Liver (tissue), 8 donors: ENCODE measurements at regions not wholly inside any gene's neighbourhood (a gene's known extent, or its start where the extent isn't known, plus 50 kb on each side); places are given as distances from the start of the nearest gene placed in this dataset.

ENCODE experiments used
- DNase-seq: peaks from one replicate; pipeline ENCODE4 v3.0.0-alpha.2; 2017; ENCODE audit warnings: low spot score
- H3K27ac ChIP-seq, 2 donors: one replicate each; pipeline ENCODE4 v1.7.0; 2013; ENCODE audit warnings: inconsistent platforms in 2 of 2, low read length in 2 of 2, control low read depth in 1 of 2, low read depth in 1 of 2, mild to moderate bottlenecking in 1 of 2
- H3K27me3 ChIP-seq, 4 donors: one replicate each; pipeline versions ENCODE4 v1.6.1 to v1.7.0; 2013; ENCODE audit warnings: low read length in 3 of 4, inconsistent platforms in 1 of 4, mild to moderate bottlenecking in 1 of 4, moderate library complexity in 1 of 4; ENCODE audit not compliant: control insufficient read depth in 4 of 4, insufficient read depth in 4 of 4
- H3K36me3 ChIP-seq, 4 donors: one replicate each; pipeline versions ENCODE4 v1.6.1 to v1.7.0; 2013; ENCODE audit warnings: low read length in 3 of 4, mild to moderate bottlenecking in 3 of 4, low read depth in 1 of 4, moderate library complexity in 1 of 4; ENCODE audit not compliant: control insufficient read depth in 4 of 4, insufficient read depth in 3 of 4
- H3K4me1 ChIP-seq, 4 donors: one replicate each; pipeline versions ENCODE4 v1.6.1 to v1.7.0; 2013; ENCODE audit warnings: low read length in 3 of 4, mild to moderate bottlenecking in 3 of 4, moderate library complexity in 1 of 4; ENCODE audit not compliant: control insufficient read depth in 4 of 4, insufficient read depth in 4 of 4
- H3K4me3 ChIP-seq, 3 donors: one replicate each; pipeline versions ENCODE4 v1.6.1 to v1.7.0; 2013; ENCODE audit warnings: low read length in 3 of 3, control low read depth in 1 of 3, low read depth in 1 of 3, mild to moderate bottlenecking in 1 of 3
- H3K9ac ChIP-seq, 2 donors: one replicate each; pipeline ENCODE4 v1.7.0; 2013; ENCODE audit warnings: low read length in 2 of 2, mild to moderate bottlenecking in 2 of 2, moderate library complexity in 2 of 2, control low read depth in 1 of 2, low read depth in 1 of 2
- H3K9me3 ChIP-seq, 4 donors: one replicate each; pipeline versions ENCODE4 v1.6.1 to v1.7.0; 2013; ENCODE audit warnings: low read length in 3 of 4; ENCODE audit not compliant: control insufficient read depth in 4 of 4
- EGR1 ChIP-seq, 2 donors: IDR thresholded peaks; 2 replicates each; pipeline ENCODE4 v1.6.1; 2016 to 2018; ENCODE audit warnings: antibody characterized with exemption in 2 of 2, low read depth in 2 of 2
- FOXA1 ChIP-seq: IDR thresholded peaks from 2 replicates; pipeline ENCODE4 v1.6.1; 2016; ENCODE audit warnings: antibody characterized with exemption
- FOXA2 ChIP-seq: IDR thresholded peaks from 2 replicates; pipeline ENCODE4 v1.6.1; 2016; ENCODE audit warnings: antibody characterized with exemption
- GABPA ChIP-seq, 2 donors: IDR thresholded peaks in 1 of 2; conservative IDR thresholded peaks in 1 of 2; 2 replicates each; pipeline ENCODE4 v1.6.1; 2016; ENCODE audit warnings: antibody characterized with exemption in 2 of 2, mild to moderate bottlenecking in 1 of 2, moderate library complexity in 1 of 2
- HNF4A ChIP-seq, 2 donors: conservative IDR thresholded peaks; 2 replicates each; pipeline ENCODE4 v1.6.1; 2016; ENCODE audit warnings: antibody characterized with exemption in 2 of 2, mild to moderate bottlenecking in 2 of 2
- HNF4G ChIP-seq: IDR thresholded peaks from 2 replicates; pipeline ENCODE4 v1.6.1; 2016; ENCODE audit warnings: antibody characterized with exemption
- JUND ChIP-seq, 2 donors: IDR thresholded peaks; 2 replicates each; pipeline ENCODE4 v1.6.1; 2016; ENCODE audit warnings: antibody characterized with exemption in 2 of 2
- NR2F2 ChIP-seq: IDR thresholded peaks from 2 replicates; pipeline ENCODE4 v1.6.1; 2016; ENCODE audit warnings: antibody characterized with exemption
- RAD21 ChIP-seq, 2 donors: IDR thresholded peaks; 2 replicates each; pipeline ENCODE4 v1.6.1; 2016; ENCODE audit warnings: antibody characterized with exemption in 2 of 2, mild to moderate bottlenecking in 2 of 2
- RXRA ChIP-seq, 2 donors: IDR thresholded peaks; 2 replicates each; pipeline ENCODE4 v1.6.1; 2017 to 2018; ENCODE audit warnings: antibody characterized with exemption in 2 of 2, mild to moderate bottlenecking in 1 of 2
- SP1 ChIP-seq: IDR thresholded peaks from 2 replicates; pipeline ENCODE4 v1.6.1; 2018; ENCODE audit warnings: antibody characterized with exemption, mild to moderate bottlenecking
- TAF1 ChIP-seq: conservative IDR thresholded peaks from 2 replicates; pipeline ENCODE4 v1.6.1; 2016; ENCODE audit warnings: antibody characterized with exemption, mild to moderate bottlenecking
- YY1 ChIP-seq: IDR thresholded peaks from 2 replicates; pipeline ENCODE4 v1.6.1; 2016; ENCODE audit warnings: antibody characterized with exemption, mild to moderate bottlenecking
- WGBS: extraction: QIAGEN DNeasy Blood & Tissue Kit; methylation state at CpG from one replicate; pipeline ENCODE4 v1.1.7; 2013; 5-methylcytosine and 5-hydroxymethylcytosine counted together
- TF ChIP-seq, protein P1 (sequence below): fragments of 150-350 bp; IDR thresholded peaks from 2 replicates; pipeline ENCODE4 v1.5.1; 2017; ENCODE audit warnings: improper control_type of control experiment, low read depth, low read length; ENCODE audit not compliant: missing input control
- TF ChIP-seq, protein P2 (sequence below): IDR thresholded peaks from 2 replicates; pipeline ENCODE4 v1.6.1; 2016; ENCODE audit warnings: antibody characterized with exemption
- TF ChIP-seq, protein P3 (sequence below): IDR thresholded peaks from 2 replicates; pipeline ENCODE4 v1.6.1; 2016; ENCODE audit warnings: antibody characterized with exemption
- TF ChIP-seq, protein P4 (sequence below): IDR thresholded peaks from 2 replicates; pipeline ENCODE4 v1.6.1; 2016; ENCODE audit warnings: antibody characterized with exemption
- TF ChIP-seq, protein P5 (sequence below): IDR thresholded peaks from 2 replicates; pipeline ENCODE4 v1.6.1; 2016; ENCODE audit warnings: antibody characterized with exemption, mild to moderate bottlenecking
- donor health status: healthy.
- donor health status: healthy.
- donor health status: healthy.
- donor health status: healthy.
- donor health status: healthy.

DNA sequence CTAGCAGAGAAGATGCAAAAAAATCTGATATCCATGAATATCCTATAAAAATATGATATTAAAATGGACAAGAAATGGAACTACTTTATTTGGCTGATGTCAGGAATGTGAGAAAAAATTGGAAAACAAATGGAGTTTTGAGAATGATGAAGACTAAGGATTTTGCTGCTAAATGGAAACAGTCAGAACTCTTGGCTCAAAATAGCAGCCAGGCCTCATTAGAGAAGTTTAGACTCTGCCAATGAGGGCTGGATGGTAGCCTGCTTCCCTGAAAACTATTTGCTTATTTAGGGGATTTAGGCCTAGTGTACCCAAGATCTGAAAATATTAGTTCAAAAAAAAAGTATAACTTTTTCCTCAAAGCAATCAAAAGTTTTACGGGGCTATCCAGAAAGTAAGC, 458.5 kb downstream of the TFEC start:
- 81% methylated on average over 1 of the region's 1 CpG for WGBS
- no peaks in the 10 kb centered on the region for H3K27me3 ChIP-seq
- no peaks in the 10 kb centered on the region for H3K4me1 ChIP-seq
- TF ChIP-seq NR2F2 (no peak), TAF1 (no peak), RXRA (IDR thresholded peaks at IDR 0.05) (no peak), GABPA (IDR thresholded peaks at IDR 0.05 in 1 of 2, conservative IDR thresholded peaks at IDR 0.05 in 1 of 2) (no peak), FOXA1 (no peak), HNF4G (no peak), SP1 (no peak), JUND (IDR thresholded peaks at IDR 0.05) (no peak), FOXA2 (no peak), EGR1 (IDR thresholded peaks at IDR 0.05; ENCODE audit: low read depth in 2 of 2) (no peak)
- TF ChIP-seq, protein P1, sequence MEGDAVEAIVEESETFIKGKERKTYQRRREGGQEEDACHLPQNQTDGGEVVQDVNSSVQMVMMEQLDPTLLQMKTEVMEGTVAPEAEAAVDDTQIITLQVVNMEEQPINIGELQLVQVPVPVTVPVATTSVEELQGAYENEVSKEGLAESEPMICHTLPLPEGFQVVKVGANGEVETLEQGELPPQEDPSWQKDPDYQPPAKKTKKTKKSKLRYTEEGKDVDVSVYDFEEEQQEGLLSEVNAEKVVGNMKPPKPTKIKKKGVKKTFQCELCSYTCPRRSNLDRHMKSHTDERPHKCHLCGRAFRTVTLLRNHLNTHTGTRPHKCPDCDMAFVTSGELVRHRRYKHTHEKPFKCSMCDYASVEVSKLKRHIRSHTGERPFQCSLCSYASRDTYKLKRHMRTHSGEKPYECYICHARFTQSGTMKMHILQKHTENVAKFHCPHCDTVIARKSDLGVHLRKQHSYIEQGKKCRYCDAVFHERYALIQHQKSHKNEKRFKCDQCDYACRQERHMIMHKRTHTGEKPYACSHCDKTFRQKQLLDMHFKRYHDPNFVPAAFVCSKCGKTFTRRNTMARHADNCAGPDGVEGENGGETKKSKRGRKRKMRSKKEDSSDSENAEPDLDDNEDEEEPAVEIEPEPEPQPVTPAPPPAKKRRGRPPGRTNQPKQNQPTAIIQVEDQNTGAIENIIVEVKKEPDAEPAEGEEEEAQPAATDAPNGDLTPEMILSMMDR: no peak
- TF ChIP-seq, protein P2, sequence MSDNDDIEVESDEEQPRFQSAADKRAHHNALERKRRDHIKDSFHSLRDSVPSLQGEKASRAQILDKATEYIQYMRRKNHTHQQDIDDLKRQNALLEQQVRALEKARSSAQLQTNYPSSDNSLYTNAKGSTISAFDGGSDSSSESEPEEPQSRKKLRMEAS: no peak
- DNase-seq: no peak
- H3K9ac ChIP-seq: no peak overlapping the region
- H3K36me3 ChIP-seq: no peaks in the 10 kb centered on the region
- peaks cover 0 to 5% (median under 1%) of the 10 kb centered on the region in 4 donors for H3K9me3 ChIP-seq
- no peak overlapping the region for H3K4me3 ChIP-seq
- H3K27ac ChIP-seq: no peak overlapping the region

DNA sequence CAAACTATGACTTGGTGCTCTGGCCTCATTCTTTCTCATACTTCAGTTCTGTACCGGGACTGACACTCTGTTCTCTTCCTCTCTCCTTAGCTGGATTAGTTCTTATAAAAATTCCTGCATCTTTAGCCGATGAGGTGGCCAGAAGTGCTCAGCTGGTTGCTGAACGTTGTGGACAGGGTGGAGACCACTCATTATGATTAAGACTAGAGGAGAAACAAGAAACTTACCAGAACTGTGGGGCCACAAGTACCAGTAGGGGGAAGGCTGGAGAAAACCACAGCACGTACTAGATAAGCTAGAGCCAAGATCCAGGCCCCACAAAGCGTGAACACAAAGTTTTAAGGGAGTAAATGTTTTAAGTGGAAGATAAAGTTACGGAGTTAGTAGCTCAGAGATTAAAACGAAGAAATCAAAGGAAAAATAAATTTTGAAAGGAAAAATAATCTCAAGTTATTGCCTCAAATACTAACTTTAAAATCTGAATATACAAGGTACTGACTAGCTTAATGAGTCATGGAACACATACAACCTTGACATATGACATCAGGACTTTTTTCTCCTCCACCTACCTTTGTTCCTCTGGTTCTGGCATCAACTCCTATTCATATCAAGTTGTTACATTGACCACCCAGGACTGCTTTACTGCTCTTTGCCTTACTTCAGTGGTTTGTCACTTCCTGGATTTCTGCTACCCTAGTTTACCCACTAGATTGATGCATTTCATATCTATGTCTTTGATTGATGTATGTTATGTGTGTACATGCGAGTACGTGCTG, 469.0 kb downstream of the TFEC start:
- 80% methylated on average over 9 of the region's 9 CpGs for WGBS
- no peak overlapping the region for H3K9ac ChIP-seq
- no peak for DNase-seq
- H3K4me3 ChIP-seq: no peak overlapping the region
- no peak overlapping the region for H3K27ac ChIP-seq
- H3K36me3 ChIP-seq: no peaks in the 10 kb centered on the region
- no peaks in the 10 kb centered on the region for H3K4me1 ChIP-seq
- TF ChIP-seq, protein P3, sequence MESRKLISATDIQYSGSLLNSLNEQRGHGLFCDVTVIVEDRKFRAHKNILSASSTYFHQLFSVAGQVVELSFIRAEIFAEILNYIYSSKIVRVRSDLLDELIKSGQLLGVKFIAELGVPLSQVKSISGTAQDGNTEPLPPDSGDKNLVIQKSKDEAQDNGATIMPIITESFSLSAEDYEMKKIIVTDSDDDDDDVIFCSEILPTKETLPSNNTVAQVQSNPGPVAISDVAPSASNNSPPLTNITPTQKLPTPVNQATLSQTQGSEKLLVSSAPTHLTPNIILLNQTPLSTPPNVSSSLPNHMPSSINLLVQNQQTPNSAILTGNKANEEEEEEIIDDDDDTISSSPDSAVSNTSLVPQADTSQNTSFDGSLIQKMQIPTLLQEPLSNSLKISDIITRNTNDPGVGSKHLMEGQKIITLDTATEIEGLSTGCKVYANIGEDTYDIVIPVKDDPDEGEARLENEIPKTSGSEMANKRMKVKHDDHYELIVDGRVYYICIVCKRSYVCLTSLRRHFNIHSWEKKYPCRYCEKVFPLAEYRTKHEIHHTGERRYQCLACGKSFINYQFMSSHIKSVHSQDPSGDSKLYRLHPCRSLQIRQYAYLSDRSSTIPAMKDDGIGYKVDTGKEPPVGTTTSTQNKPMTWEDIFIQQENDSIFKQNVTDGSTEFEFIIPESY: no peak
- TF ChIP-seq HNF4A (conservative IDR thresholded peaks at IDR 0.05): no peak
- no peak for TF ChIP-seq JUND (IDR thresholded peaks at IDR 0.05)
- no peak for TF ChIP-seq FOXA1
- no peak for TF ChIP-seq EGR1 (IDR thresholded peaks at IDR 0.05; ENCODE audit: low read depth in 2 of 2)
- TF ChIP-seq, protein P4, sequence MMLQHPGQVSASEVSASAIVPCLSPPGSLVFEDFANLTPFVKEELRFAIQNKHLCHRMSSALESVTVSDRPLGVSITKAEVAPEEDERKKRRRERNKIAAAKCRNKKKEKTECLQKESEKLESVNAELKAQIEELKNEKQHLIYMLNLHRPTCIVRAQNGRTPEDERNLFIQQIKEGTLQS: no peak
- TF ChIP-seq TAF1: no peak
- no peak for TF ChIP-seq NR2F2
- TF ChIP-seq, protein P2: no peak
- TF ChIP-seq, protein P1: no peak
- no peak for TF ChIP-seq FOXA2
- no peak for TF ChIP-seq GABPA (IDR thresholded peaks at IDR 0.05 in 1 of 2, conservative IDR thresholded peaks at IDR 0.05 in 1 of 2)
- TF ChIP-seq YY1: no peak
- TF ChIP-seq RXRA (IDR thresholded peaks at IDR 0.05): no peak
- TF ChIP-seq HNF4G: no peak
- TF ChIP-seq, protein P5, sequence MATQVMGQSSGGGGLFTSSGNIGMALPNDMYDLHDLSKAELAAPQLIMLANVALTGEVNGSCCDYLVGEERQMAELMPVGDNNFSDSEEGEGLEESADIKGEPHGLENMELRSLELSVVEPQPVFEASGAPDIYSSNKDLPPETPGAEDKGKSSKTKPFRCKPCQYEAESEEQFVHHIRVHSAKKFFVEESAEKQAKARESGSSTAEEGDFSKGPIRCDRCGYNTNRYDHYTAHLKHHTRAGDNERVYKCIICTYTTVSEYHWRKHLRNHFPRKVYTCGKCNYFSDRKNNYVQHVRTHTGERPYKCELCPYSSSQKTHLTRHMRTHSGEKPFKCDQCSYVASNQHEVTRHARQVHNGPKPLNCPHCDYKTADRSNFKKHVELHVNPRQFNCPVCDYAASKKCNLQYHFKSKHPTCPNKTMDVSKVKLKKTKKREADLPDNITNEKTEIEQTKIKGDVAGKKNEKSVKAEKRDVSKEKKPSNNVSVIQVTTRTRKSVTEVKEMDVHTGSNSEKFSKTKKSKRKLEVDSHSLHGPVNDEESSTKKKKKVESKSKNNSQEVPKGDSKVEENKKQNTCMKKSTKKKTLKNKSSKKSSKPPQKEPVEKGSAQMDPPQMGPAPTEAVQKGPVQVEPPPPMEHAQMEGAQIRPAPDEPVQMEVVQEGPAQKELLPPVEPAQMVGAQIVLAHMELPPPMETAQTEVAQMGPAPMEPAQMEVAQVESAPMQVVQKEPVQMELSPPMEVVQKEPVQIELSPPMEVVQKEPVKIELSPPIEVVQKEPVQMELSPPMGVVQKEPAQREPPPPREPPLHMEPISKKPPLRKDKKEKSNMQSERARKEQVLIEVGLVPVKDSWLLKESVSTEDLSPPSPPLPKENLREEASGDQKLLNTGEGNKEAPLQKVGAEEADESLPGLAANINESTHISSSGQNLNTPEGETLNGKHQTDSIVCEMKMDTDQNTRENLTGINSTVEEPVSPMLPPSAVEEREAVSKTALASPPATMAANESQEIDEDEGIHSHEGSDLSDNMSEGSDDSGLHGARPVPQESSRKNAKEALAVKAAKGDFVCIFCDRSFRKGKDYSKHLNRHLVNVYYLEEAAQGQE: no peak
- no peak for TF ChIP-seq RAD21 (IDR thresholded peaks at IDR 0.05)
- no peak for TF ChIP-seq SP1
- no peaks in the 10 kb centered on the region for H3K27me3 ChIP-seq
- no peaks in the 10 kb centered on the region for H3K9me3 ChIP-seq
